ENCODE measurements at regions not wholly inside any gene's neighbourhood (a gene's known extent, or its start where the extent isn't known, plus 50 kb on each side); places are given as distances from the start of the nearest gene placed in this dataset.

GRCh38 chr5:133853646-133854365 lies 114.6 kb downstream of the C5orf15 start:
- CTCF ChIA-PET: no interaction called here
- DNase-seq (ENCODE audit: extremely low spot score): no peak
- TF ChIP-seq, protein P1, sequence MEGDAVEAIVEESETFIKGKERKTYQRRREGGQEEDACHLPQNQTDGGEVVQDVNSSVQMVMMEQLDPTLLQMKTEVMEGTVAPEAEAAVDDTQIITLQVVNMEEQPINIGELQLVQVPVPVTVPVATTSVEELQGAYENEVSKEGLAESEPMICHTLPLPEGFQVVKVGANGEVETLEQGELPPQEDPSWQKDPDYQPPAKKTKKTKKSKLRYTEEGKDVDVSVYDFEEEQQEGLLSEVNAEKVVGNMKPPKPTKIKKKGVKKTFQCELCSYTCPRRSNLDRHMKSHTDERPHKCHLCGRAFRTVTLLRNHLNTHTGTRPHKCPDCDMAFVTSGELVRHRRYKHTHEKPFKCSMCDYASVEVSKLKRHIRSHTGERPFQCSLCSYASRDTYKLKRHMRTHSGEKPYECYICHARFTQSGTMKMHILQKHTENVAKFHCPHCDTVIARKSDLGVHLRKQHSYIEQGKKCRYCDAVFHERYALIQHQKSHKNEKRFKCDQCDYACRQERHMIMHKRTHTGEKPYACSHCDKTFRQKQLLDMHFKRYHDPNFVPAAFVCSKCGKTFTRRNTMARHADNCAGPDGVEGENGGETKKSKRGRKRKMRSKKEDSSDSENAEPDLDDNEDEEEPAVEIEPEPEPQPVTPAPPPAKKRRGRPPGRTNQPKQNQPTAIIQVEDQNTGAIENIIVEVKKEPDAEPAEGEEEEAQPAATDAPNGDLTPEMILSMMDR (IDR thresholded peaks at IDR 0.05; ENCODE audit: control extremely low read depth, extremely low read depth, low read depth, missing control alignments): no peak
- POLR2A ChIA-PET: no interaction called here

DNA sequence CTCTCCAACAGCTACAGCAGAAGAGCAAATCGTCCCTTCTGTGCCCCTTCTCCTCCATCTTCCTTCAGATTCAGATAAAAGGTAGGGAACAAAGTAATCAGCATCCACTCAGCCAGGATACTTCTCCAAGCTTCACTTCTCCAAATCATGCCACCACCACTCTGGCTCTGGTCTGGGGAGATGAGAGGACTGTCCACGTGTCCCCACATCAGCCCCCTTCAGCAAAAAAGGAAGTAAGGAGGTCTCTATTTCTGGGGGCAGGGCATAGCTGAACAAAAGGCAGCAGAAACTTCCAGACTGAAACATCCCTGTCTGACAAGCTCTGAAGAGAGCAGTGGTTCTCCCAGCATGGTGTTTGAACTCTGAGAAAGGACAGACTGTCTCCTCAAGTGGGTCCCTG lies 116.9 kb downstream of the C5orf15 start:
- no peak for DNase-seq (ENCODE audit: extremely low spot score)
- TF ChIP-seq, protein P1 (IDR thresholded peaks at IDR 0.05; ENCODE audit: control extremely low read depth, extremely low read depth, low read depth, missing control alignments): no peak
- ChIA-PET POLR2A (no interaction called here), CTCF (interaction anchor here (0.9 to 2.2 kb wide), 4 partner anchors 15 to 29 kb away, joined by 3 to 9 read pairs (median 4); no protein-coding TSS in a partner anchor)

GRCh38 chr5:133850811-133851210 lies 117.6 kb downstream of the C5orf15 start:
- no peak for DNase-seq (ENCODE audit: extremely low spot score)
- POLR2A ChIA-PET: no interaction called here

DNA sequence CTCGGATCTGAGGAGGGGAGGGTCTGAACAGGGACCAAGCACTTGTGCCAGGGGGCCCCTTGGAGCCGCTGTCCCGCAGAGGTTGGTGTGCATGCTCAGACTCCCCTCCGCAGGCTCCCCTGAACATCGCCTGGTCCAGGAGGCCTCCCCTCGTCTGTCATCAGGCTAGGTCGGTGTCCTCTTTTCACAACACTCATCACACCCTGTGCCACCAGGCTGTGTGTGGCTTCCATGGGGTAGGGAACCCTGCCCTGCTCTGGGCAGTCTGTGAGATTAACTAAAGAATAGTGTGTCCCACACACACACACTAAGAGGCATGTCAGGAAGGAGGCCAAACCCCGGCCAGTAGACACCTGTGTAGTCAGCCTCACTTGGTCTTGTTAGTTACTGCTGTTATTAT lies 119.3 kb downstream of the C5orf15 start:
- TF ChIP-seq, protein P1 (IDR thresholded peaks at IDR 0.05; ENCODE audit: control extremely low read depth, extremely low read depth, low read depth, missing control alignments): no peak
- POLR2A ChIA-PET: no interaction called here
- DNase-seq (ENCODE audit: extremely low spot score): no peak
- CTCF ChIA-PET: interaction anchor here (0.8 to 4.9 kb wide), 2 partner anchors 19 to 306 kb away, joined by 3 to 28 read pairs; no protein-coding TSS in a partner anchor

More at GRCh38 chr5:133850811-133851210, 117.6 kb downstream of the C5orf15 start:
- TF ChIP-seq, protein P1 (IDR thresholded peaks at IDR 0.05; ENCODE audit: control extremely low read depth, extremely low read depth, low read depth, missing control alignments): no peak
- CTCF ChIA-PET: interaction anchor here (1.8 to 2.2 kb wide), 3 partner anchors 20 to 29 kb away, joined by 4 to 9 read pairs (median 5); no protein-coding TSS in a partner anchor

- ChIA-PET POLR2A (no interaction called here), CTCF (interaction anchor here (0.8 to 4.9 kb wide), 2 partner anchors 20 to 305 kb away, joined by 3 to 28 read pairs; no protein-coding TSS in a partner anchor)
- TF ChIP-seq, protein P1 (IDR thresholded peaks at IDR 0.05; ENCODE audit: control extremely low read depth, extremely low read depth, low read depth, missing control alignments): no peak
- no peak for DNase-seq (ENCODE audit: extremely low spot score)
These were observed 120.0 kb downstream of the C5orf15 start for GRCh38 chr5:133848341-133848811.

- TF ChIP-seq, protein P1 (IDR thresholded peaks at IDR 0.05; ENCODE audit: control extremely low read depth, extremely low read depth, low read depth, missing control alignments): no peak
- ChIA-PET CTCF (interaction anchor here (1.4 to 4.9 kb wide), 2 partner anchors 10 to 21 kb away, joined by 3 to 28 read pairs; no protein-coding TSS in a partner anchor), POLR2A (no interaction called here)
- DNase-seq (ENCODE audit: extremely low spot score): no peak
These were observed 120.5 kb downstream of the C5orf15 start for GRCh38 chr5:133847886-133848285.
